ENCODE measurements at regions not wholly inside any gene's neighbourhood (a gene's known extent, or its start where the extent isn't known, plus 50 kb on each side); places are given as distances from the start of the nearest gene placed in this dataset.

- no peak for DNase-seq (ENCODE audit: extremely low spot score in 2 of 2)
- H3K4me1 ChIP-seq = no peaks in the 10 kb centered on the region
- H3K4me3 ChIP-seq = no peak overlapping the region
- no peaks in the 10 kb centered on the region for H3K36me3 ChIP-seq
- no peaks in the 10 kb centered on the region for H3K9me3 ChIP-seq
- no peak overlapping the region for H3K27ac ChIP-seq
- TF ChIP-seq CTCF (IDR thresholded peaks at IDR 0.05) (no peak), POLR2AphosphoS5 (IDR thresholded peaks at IDR 0.05; ENCODE audit: insufficient read depth in 1 of 2, low read depth in 1 of 2) (no peak), POLR2A (IDR thresholded peaks at IDR 0.05) (no peak)
- intact Hi-C loops (cut with DNase I) = no loop called here
- H3K27me3 ChIP-seq = no peaks in the 10 kb centered on the region
These were observed 126.0 kb upstream of the MGMT start for GRCh38 chr10:129341087-129341486.

GRCh38 chr10:129342385-129342784, 124.7 kb upstream of the MGMT start:
- Histone ChIP-seq H3K36me3 (no peaks in the 10 kb centered on the region), H3K27ac (no peak overlapping the region), H3K4me1 (no peaks in the 10 kb centered on the region), H3K4me3 (no peak overlapping the region), H3K9me3 (no peaks in the 10 kb centered on the region), H3K27me3 (no peaks in the 10 kb centered on the region)
- TF ChIP-seq POLR2A (IDR thresholded peaks at IDR 0.05) (no peak), POLR2AphosphoS5 (IDR thresholded peaks at IDR 0.05; ENCODE audit: insufficient read depth in 1 of 2, low read depth in 1 of 2) (no peak), CTCF (IDR thresholded peaks at IDR 0.05) (no peak)
- intact Hi-C loops (cut with DNase I) = no loop called here
- DNase-seq (ENCODE audit: extremely low spot score in 2 of 2) = no peak

- no peaks in the 10 kb centered on the region for H3K27me3 ChIP-seq
- H3K36me3 ChIP-seq = no peaks in the 10 kb centered on the region
- H3K4me3 ChIP-seq = no peak overlapping the region
- TF ChIP-seq POLR2A (IDR thresholded peaks at IDR 0.05) = no peak
- TF ChIP-seq POLR2AphosphoS5 (IDR thresholded peaks at IDR 0.05; ENCODE audit: insufficient read depth in 1 of 2, low read depth in 1 of 2) = no peak
- no peak for TF ChIP-seq CTCF (IDR thresholded peaks at IDR 0.05)
- intact Hi-C loops (cut with DNase I) = no loop called here
- no peaks in the 10 kb centered on the region for H3K9me3 ChIP-seq
- no peak for DNase-seq (ENCODE audit: extremely low spot score in 2 of 2)
- H3K4me1 ChIP-seq = no peaks in the 10 kb centered on the region
- H3K27ac ChIP-seq = no peak overlapping the region
These were observed 123.9 kb upstream of the MGMT start for GRCh38 chr10:129343141-129343540.

- no peaks in the 10 kb centered on the region for H3K36me3 ChIP-seq
- intact Hi-C loops (cut with DNase I) = no loop called here
- no peak overlapping the region for H3K27ac ChIP-seq
- no peak for TF ChIP-seq CTCF (IDR thresholded peaks at IDR 0.05)
- TF ChIP-seq POLR2A (IDR thresholded peaks at IDR 0.05) = no peak
- no peak for TF ChIP-seq POLR2AphosphoS5 (IDR thresholded peaks at IDR 0.05; ENCODE audit: insufficient read depth in 1 of 2, low read depth in 1 of 2)
- DNase-seq (ENCODE audit: extremely low spot score in 2 of 2) = no peak
- no peaks in the 10 kb centered on the region for H3K9me3 ChIP-seq
- no peaks in the 10 kb centered on the region for H3K4me1 ChIP-seq
- H3K4me3 ChIP-seq = no peak overlapping the region
- H3K27me3 ChIP-seq = no peaks in the 10 kb centered on the region
These were observed 122.9 kb upstream of the MGMT start for GRCh38 chr10:129344103-129344502.

- no peaks in the 10 kb centered on the region for H3K36me3 ChIP-seq
- H3K27ac ChIP-seq = no peak overlapping the region
- no peak overlapping the region for H3K4me3 ChIP-seq
- TF ChIP-seq CTCF (IDR thresholded peaks at IDR 0.05) (no peak), POLR2AphosphoS5 (IDR thresholded peaks at IDR 0.05; ENCODE audit: insufficient read depth in 1 of 2, low read depth in 1 of 2) (no peak), POLR2A (IDR thresholded peaks at IDR 0.05) (no peak)
- H3K27me3 ChIP-seq = no peaks in the 10 kb centered on the region
- intact Hi-C loops (cut with DNase I) = no loop called here
- H3K4me1 ChIP-seq = no peaks in the 10 kb centered on the region
- no peak for DNase-seq (ENCODE audit: extremely low spot score in 2 of 2)
- H3K9me3 ChIP-seq = no peaks in the 10 kb centered on the region
These were observed 122.2 kb upstream of the MGMT start for GRCh38 chr10:129344731-129345355.
